ENCODE measurements at regions not wholly inside any gene's neighbourhood (a gene's known extent, or its start where the extent isn't known, plus 50 kb on each side); places are given as distances from the start of the nearest gene placed in this dataset.
"Not testable (repeated sequence)": the region's sequence is repeated elsewhere in the genome, so short reads cannot be mapped to it uniquely, and the experiment has no call there.

GRCh38 chr10:29229258-29229705 is 59.6 kb upstream of the LYZL1 start:
- no peak for DNase-seq

GRCh38 chr10:29236910-29237309 is 52.0 kb upstream of the LYZL1 start:
- not testable (repeated sequence) for DNase-seq

- no peak for DNase-seq
These were observed 51.1 kb upstream of the LYZL1 start for GRCh38 chr10:29237786-29238185.

- DNase-seq, result no peak
These were observed 50.2 kb upstream of the LYZL1 start for GRCh38 chr10:29238523-29239135.
